ENCODE measurements at regions not wholly inside any gene's neighbourhood (a gene's known extent, or its start where the extent isn't known, plus 50 kb on each side); places are given as distances from the start of the nearest gene placed in this dataset.

DNA sequence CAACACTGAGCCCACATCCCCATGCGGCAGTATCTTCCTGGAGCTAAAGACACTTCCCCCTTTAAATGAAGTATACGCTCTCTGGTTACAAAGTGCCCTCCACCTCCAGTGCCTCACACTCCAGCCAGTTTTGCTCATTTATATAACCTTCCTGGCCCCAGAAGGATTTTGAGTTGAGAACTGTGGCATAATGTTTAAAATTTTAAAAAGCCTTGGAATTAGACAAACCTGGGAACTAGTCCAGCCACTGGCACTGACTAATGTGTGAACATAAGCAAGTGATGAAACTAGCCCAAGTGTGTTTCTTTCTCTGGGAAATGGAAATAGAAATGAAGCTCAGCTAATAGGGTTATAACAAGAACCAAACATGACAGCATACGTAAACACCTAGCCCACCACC, 723.7 kb upstream of the USP15 start:
- TF ChIP-seq EP300 (IDR thresholded peaks at IDR 0.05) (no peak), POLR2AphosphoS5 (IDR thresholded peaks at IDR 0.05) (no peak), POLR2A (IDR thresholded peaks at IDR 0.05) (no peak)
- TF ChIP-seq, protein P1, sequence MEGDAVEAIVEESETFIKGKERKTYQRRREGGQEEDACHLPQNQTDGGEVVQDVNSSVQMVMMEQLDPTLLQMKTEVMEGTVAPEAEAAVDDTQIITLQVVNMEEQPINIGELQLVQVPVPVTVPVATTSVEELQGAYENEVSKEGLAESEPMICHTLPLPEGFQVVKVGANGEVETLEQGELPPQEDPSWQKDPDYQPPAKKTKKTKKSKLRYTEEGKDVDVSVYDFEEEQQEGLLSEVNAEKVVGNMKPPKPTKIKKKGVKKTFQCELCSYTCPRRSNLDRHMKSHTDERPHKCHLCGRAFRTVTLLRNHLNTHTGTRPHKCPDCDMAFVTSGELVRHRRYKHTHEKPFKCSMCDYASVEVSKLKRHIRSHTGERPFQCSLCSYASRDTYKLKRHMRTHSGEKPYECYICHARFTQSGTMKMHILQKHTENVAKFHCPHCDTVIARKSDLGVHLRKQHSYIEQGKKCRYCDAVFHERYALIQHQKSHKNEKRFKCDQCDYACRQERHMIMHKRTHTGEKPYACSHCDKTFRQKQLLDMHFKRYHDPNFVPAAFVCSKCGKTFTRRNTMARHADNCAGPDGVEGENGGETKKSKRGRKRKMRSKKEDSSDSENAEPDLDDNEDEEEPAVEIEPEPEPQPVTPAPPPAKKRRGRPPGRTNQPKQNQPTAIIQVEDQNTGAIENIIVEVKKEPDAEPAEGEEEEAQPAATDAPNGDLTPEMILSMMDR (IDR thresholded peaks at IDR 0.05), result no peak

Measured in sigmoid colon (tissue), 4 donors.